ENCODE measurements at regions not wholly inside any gene's neighbourhood (a gene's known extent, or its start where the extent isn't known, plus 50 kb on each side); places are given as distances from the start of the nearest gene placed in this dataset.
"Not testable (repeated sequence)": the region's sequence is repeated elsewhere in the genome, so short reads cannot be mapped to it uniquely, and the experiment has no call there.

- Histone ChIP-seq H3K27me3 (ENCODE audit: control insufficient read depth, insufficient read depth, low read length) (no peaks in the 10 kb centered on the region), H3K4me1 (ENCODE audit: control insufficient read depth in 2 of 3, insufficient read depth in 2 of 3, low read depth in 1 of 3, low read length in 3 of 3) (no peaks in the 10 kb centered on the region), H3K9me3 (ENCODE audit: control insufficient read depth in 2 of 3, insufficient read depth in 1 of 3, low read length in 3 of 3) (no peaks in the 10 kb centered on the region), H3K9ac (ENCODE audit: low read length in 3 of 3) (no peak overlapping the region), H3K36me3 (ENCODE audit: control insufficient read depth in 2 of 3, insufficient read depth in 3 of 3, low read length in 3 of 3) (no peaks in the 10 kb centered on the region), H3K27ac (ENCODE audit: low read depth in 2 of 2, low read length in 2 of 2) (no peak overlapping the region), H3K4me3 (ENCODE audit: low read length in 3 of 3) (no peak overlapping the region)
- no peak for DNase-seq
- FAIRE-seq = peak; percentile 54
- intact Hi-C loops (cut with DNase I) = no loop called here
- no peak for TF ChIP-seq CTCF (IDR thresholded peaks at IDR 0.05; ENCODE audit: borderline replicate concordance, extremely low read depth, insufficient read depth)
Measured at GRCh38 chr10:55519264-55519663, 718.2 kb upstream of the PCDH15 start.

- H3K27me3 ChIP-seq (ENCODE audit: control insufficient read depth, insufficient read depth, low read length); H3K9me3 ChIP-seq (ENCODE audit: control insufficient read depth in 2 of 3, insufficient read depth in 1 of 3, low read length in 3 of 3); FAIRE-seq; intact Hi-C loops (cut with DNase I); H3K4me1 ChIP-seq (ENCODE audit: control insufficient read depth in 2 of 3, insufficient read depth in 2 of 3, low read depth in 1 of 3, low read length in 3 of 3); DNase-seq; H3K4me3 ChIP-seq (ENCODE audit: low read length in 3 of 3); H3K36me3 ChIP-seq (ENCODE audit: control insufficient read depth in 2 of 3, insufficient read depth in 3 of 3, low read length in 3 of 3); H3K27ac ChIP-seq (ENCODE audit: low read depth in 2 of 2, low read length in 2 of 2); H3K9ac ChIP-seq (ENCODE audit: low read length in 3 of 3): not testable (repeated sequence)
Measured at GRCh38 chr10:55518416-55518815, 717.4 kb upstream of the PCDH15 start.

- intact Hi-C loops (cut with DNase I) = no loop called here
- Histone ChIP-seq H3K4me3 (ENCODE audit: low read length in 3 of 3) (no peak overlapping the region), H3K9me3 (ENCODE audit: control insufficient read depth in 2 of 3, insufficient read depth in 1 of 3, low read length in 3 of 3) (no peaks in the 10 kb centered on the region), H3K4me1 (ENCODE audit: control insufficient read depth in 2 of 3, insufficient read depth in 2 of 3, low read depth in 1 of 3, low read length in 3 of 3) (no peaks in the 10 kb centered on the region), H3K27me3 (ENCODE audit: control insufficient read depth, insufficient read depth, low read length) (no peaks in the 10 kb centered on the region), H3K9ac (ENCODE audit: low read length in 3 of 3) (no peak overlapping the region), H3K36me3 (ENCODE audit: control insufficient read depth in 2 of 3, insufficient read depth in 3 of 3, low read length in 3 of 3) (no peaks in the 10 kb centered on the region), H3K27ac (ENCODE audit: low read depth in 2 of 2, low read length in 2 of 2) (no peak overlapping the region)
- no peak for FAIRE-seq
- TF ChIP-seq CTCF (IDR thresholded peaks at IDR 0.05; ENCODE audit: borderline replicate concordance, extremely low read depth, insufficient read depth) = no peak
- DNase-seq = no peak
Measured at GRCh38 chr10:55509168-55509567, 708.1 kb upstream of the PCDH15 start.

- TF ChIP-seq CTCF (IDR thresholded peaks at IDR 0.05; ENCODE audit: borderline replicate concordance, extremely low read depth, insufficient read depth) = peak; percentile 32
- no peak overlapping the region for H3K4me3 ChIP-seq (ENCODE audit: low read length in 3 of 3)
- FAIRE-seq (no peak), DNase-seq (peak in 3 of 5 donors; percentile 31 to 61 (median 45))
- no peaks in the 10 kb centered on the region for H3K27me3 ChIP-seq (ENCODE audit: control insufficient read depth, insufficient read depth, low read length)
- H3K27ac ChIP-seq (ENCODE audit: low read depth in 2 of 2, low read length in 2 of 2) = no peak overlapping the region
- no peaks in the 10 kb centered on the region for H3K4me1 ChIP-seq (ENCODE audit: control insufficient read depth in 2 of 3, insufficient read depth in 2 of 3, low read depth in 1 of 3, low read length in 3 of 3)
- intact Hi-C loops (cut with DNase I) = no loop called here
- H3K36me3 ChIP-seq (ENCODE audit: control insufficient read depth in 2 of 3, insufficient read depth in 3 of 3, low read length in 3 of 3) = no peaks in the 10 kb centered on the region
- H3K9ac ChIP-seq (ENCODE audit: low read length in 3 of 3) = no peak overlapping the region
- H3K9me3 ChIP-seq (ENCODE audit: control insufficient read depth in 2 of 3, insufficient read depth in 1 of 3, low read length in 3 of 3) = no peaks in the 10 kb centered on the region
Measured at GRCh38 chr10:55500931-55501559, 700.0 kb upstream of the PCDH15 start.

Data from kidney (tissue), 13 donors.